CD14-positive monocyte (primary cell): ENCODE measurements at regions not wholly inside any gene's neighbourhood (a gene's known extent, or its start where the extent isn't known, plus 50 kb on each side); places are given as distances from the start of the nearest gene placed in this dataset.

Experiments
- DNase-seq, 3 donors: peaks; one replicate each; pipeline ENCODE4 v3.0.0-alpha.2; 2011 to 2022
- H2AFZ ChIP-seq: 2 replicates; pipeline ENCODE4 v1.6.0; 2012; ENCODE audit warnings: mild to moderate bottlenecking, low read depth, low read length, inconsistent platforms; ENCODE audit not compliant: insufficient read depth, poor library complexity, severe bottlenecking
- H3K27ac ChIP-seq, 2 donors: 1 replicate in 1 of 2; 2 replicates in 1 of 2; pipeline ENCODE4 v1.5.1; 2012 to 2013; ENCODE audit warnings: low read length in 2 of 2, control low read depth in 1 of 2, inconsistent platforms in 1 of 2, low read depth in 1 of 2, mild to moderate bottlenecking in 1 of 2
- H3K27me3 ChIP-seq, 2 donors: one replicate each; pipeline versions ENCODE4 v1.6.0 to v1.6.1; 2011 to 2013; ENCODE audit warnings: low read length in 2 of 2; ENCODE audit not compliant: control insufficient read depth in 2 of 2, insufficient read depth in 2 of 2
- H3K36me3 ChIP-seq, 2 donors: replicated peaks in 1 of 2; 1 replicate in 1 of 2; 2 replicates in 1 of 2; pipeline versions ENCODE4 v1.5.1 to v1.6.1; 2012 to 2013; ENCODE audit warnings: low read length in 2 of 2, control low read depth in 1 of 2, inconsistent platforms in 1 of 2, mild to moderate bottlenecking in 1 of 2; ENCODE audit not compliant: insufficient read depth in 2 of 2, control insufficient read depth in 1 of 2
- H3K4me1 ChIP-seq, 2 donors: 1 replicate in 1 of 2; 2 replicates in 1 of 2; pipeline versions ENCODE4 v1.5.1 to v1.6.1; 2012 to 2013; ENCODE audit warnings: low read length in 2 of 2, control low read depth in 1 of 2, inconsistent platforms in 1 of 2, mild to moderate bottlenecking in 1 of 2, moderate library complexity in 1 of 2; ENCODE audit not compliant: insufficient read depth in 2 of 2, control insufficient read depth in 1 of 2
- H3K4me2 ChIP-seq: replicated peaks from 2 replicates; pipeline ENCODE3; 2012; ENCODE audit warnings: low read length, moderate library complexity, mild to moderate bottlenecking; ENCODE audit not compliant: poor library complexity, severe bottlenecking; ENCODE audit errors: extremely low read depth
- H3K4me3 ChIP-seq, 3 experiments: fragments of 200-600 bp in 1 of 3; sonication (generic) in 1 of 3; replicated peaks in 1 of 3; 1 replicate in 2 of 3; 2 replicates in 1 of 3; pipeline ENCODE4 v1.5.1; 2011 to 2013; ENCODE audit warnings: low read length in 3 of 3, mild to moderate bottlenecking in 3 of 3, control low read depth in 2 of 3, low read depth in 2 of 3, inconsistent platforms in 1 of 3, moderate library complexity in 1 of 3
- H3K79me2 ChIP-seq: 2 replicates; pipeline ENCODE4 v1.6.0; 2012; ENCODE audit warnings: mild to moderate bottlenecking, control low read depth, inconsistent platforms, low read length, moderate library complexity; ENCODE audit not compliant: insufficient read depth
- H3K9ac ChIP-seq: 2 replicates; pipeline ENCODE4 v1.6.0; 2017; ENCODE audit warnings: low read length, mild to moderate bottlenecking; ENCODE audit not compliant: insufficient read depth, poor library complexity, severe bottlenecking
- H3K9me3 ChIP-seq, 2 donors: replicated peaks in 1 of 2; 1 replicate in 1 of 2; 2 replicates in 1 of 2; pipeline versions ENCODE4 v1.5.1 to v1.6.1; 2012 to 2013; ENCODE audit warnings: low read length in 2 of 2, control low read depth in 1 of 2; ENCODE audit not compliant: control insufficient read depth in 1 of 2, insufficient read depth in 1 of 2
- H4K20me1 ChIP-seq: 2 replicates; pipeline ENCODE4 v1.6.0; 2012; ENCODE audit warnings: mild to moderate bottlenecking, low read length, control low read depth, moderate library complexity; ENCODE audit not compliant: insufficient read depth
- H3K27ac Mint-ChIP-seq, 7 donors: one replicate each; pipeline ENCODE4 v1.8.0; 2020; ENCODE audit warnings: mild to moderate bottlenecking in 7 of 7, mixed read lengths in 7 of 7, moderate library complexity in 6 of 7, inconsistent platforms in 2 of 7
- H3K27me3 Mint-ChIP-seq, 3 donors: one replicate each; pipeline ENCODE4 v1.8.0; 2021 to 2022; ENCODE audit warnings: low read depth in 3 of 3, mild to moderate bottlenecking in 3 of 3, mixed read lengths in 3 of 3, moderate library complexity in 3 of 3, inconsistent platforms in 1 of 3
- H3K36me3 Mint-ChIP-seq, 2 donors: one replicate each; pipeline ENCODE4 v1.8.0; 2020; ENCODE audit warnings: mixed read lengths in 2 of 2, inconsistent platforms in 1 of 2, mild to moderate bottlenecking in 1 of 2
- H3K4me1 Mint-ChIP-seq: one replicate; pipeline ENCODE4 v1.8.0; 2020; ENCODE audit warnings: mild to moderate bottlenecking, mixed read lengths
- H3K4me3 Mint-ChIP-seq, 2 donors: one replicate each; pipeline ENCODE4 v1.8.0; 2020; ENCODE audit warnings: mild to moderate bottlenecking in 2 of 2, mixed read lengths in 2 of 2, moderate library complexity in 1 of 2
- H3K9me3 Mint-ChIP-seq, 7 donors: one replicate each; pipeline ENCODE4 v1.8.0; 2020 to 2022; ENCODE audit warnings: mixed read lengths in 7 of 7, mild to moderate bottlenecking in 6 of 7, moderate library complexity in 6 of 7, inconsistent platforms in 2 of 7
- WGBS: methylation state at CpG from one replicate; pipeline ENCODE4 v1.1.5; 2013; ENCODE audit warnings: missing lambda C conversion rate; ENCODE audit not compliant: insufficient coverage; 5-methylcytosine and 5-hydroxymethylcytosine counted together
- intact Hi-C, 2 donors: fragments of 100-400 bp; cut with micrococcal nuclease; formaldehyde crosslinking; loops; one replicate each; pipeline versions ENCODE4 v1.15.0 to v1.15.1; 2023
- TF ChIP-seq, protein P1 (sequence below): fragments of 200-600 bp; IDR thresholded peaks from one replicate; pipeline ENCODE4 v1.8.0; 2022; ENCODE audit warnings: antibody characterized with exemption, mild to moderate bottlenecking

DNA sequence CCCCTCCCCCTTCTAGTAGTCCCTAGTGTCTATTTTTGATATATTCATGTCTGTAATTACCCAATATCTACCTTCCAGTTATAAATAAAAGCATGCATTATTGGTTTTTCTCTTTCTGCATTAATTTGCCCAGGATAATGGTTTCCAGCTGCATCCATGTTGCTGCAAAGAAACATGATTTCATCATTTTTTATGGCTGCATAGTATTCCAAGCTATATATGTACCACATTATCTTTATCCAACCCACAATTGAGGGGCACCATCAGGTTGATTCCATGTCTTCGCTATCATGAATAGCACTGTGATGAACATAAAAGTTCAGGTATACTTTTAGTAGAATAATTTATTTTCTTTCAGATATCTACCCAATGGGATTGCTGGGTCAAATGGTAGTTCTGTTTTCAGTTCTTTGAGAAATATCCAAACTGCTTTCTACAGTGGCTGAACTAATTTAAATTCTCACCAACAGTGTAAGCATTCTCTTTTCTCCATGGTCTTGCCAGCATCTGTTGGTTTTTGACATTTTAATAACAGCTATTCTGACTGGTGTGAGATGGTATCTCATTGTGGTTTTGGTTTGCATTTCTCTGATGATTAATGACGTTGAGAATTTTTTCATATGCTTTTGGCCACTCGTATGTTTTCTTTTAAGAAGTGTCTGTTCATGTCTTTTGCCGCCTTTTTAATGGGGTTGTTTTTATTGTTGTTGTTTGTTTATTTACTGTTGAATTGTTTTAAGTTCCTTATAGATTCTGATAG lies 746.1 kb upstream of the MEF2C start:
- no peaks in the 10 kb centered on the region for H3K9me3 ChIP-seq
- no peak overlapping the region for H3K4me3 ChIP-seq
- no peak overlapping the region for H3K27ac ChIP-seq
- intact Hi-C loops, result no loop called here
- no peak overlapping the region for H3K4me2 ChIP-seq
- H3K9ac ChIP-seq, result no peak overlapping the region
- Mint-ChIP-seq H3K4me3 (no peak overlapping the region), H3K9me3 (peaks cover 0 to 15% (median 9%) of the 10 kb centered on the region in 7 donors), H3K27me3 (peaks cover 0 to 1% (median 0%) of the 10 kb centered on the region in 3 donors), H3K4me1 (no peaks in the 10 kb centered on the region), H3K27ac (no peak overlapping the region), H3K36me3 (no peaks in the 10 kb centered on the region)
- no peaks in the 10 kb centered on the region for H4K20me1 ChIP-seq
- no peak for DNase-seq
- H2AFZ ChIP-seq, result no peak overlapping the region
- 0% methylated on average over 1 of the region's 4 CpGs for WGBS
- no peaks in the 10 kb centered on the region for H3K79me2 ChIP-seq
- TF ChIP-seq, protein P1, sequence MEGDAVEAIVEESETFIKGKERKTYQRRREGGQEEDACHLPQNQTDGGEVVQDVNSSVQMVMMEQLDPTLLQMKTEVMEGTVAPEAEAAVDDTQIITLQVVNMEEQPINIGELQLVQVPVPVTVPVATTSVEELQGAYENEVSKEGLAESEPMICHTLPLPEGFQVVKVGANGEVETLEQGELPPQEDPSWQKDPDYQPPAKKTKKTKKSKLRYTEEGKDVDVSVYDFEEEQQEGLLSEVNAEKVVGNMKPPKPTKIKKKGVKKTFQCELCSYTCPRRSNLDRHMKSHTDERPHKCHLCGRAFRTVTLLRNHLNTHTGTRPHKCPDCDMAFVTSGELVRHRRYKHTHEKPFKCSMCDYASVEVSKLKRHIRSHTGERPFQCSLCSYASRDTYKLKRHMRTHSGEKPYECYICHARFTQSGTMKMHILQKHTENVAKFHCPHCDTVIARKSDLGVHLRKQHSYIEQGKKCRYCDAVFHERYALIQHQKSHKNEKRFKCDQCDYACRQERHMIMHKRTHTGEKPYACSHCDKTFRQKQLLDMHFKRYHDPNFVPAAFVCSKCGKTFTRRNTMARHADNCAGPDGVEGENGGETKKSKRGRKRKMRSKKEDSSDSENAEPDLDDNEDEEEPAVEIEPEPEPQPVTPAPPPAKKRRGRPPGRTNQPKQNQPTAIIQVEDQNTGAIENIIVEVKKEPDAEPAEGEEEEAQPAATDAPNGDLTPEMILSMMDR, result no peak
- H3K4me1 ChIP-seq, result no peaks in the 10 kb centered on the region
- H3K27me3 ChIP-seq, result no peaks in the 10 kb centered on the region
- no peaks in the 10 kb centered on the region for H3K36me3 ChIP-seq

DNA sequence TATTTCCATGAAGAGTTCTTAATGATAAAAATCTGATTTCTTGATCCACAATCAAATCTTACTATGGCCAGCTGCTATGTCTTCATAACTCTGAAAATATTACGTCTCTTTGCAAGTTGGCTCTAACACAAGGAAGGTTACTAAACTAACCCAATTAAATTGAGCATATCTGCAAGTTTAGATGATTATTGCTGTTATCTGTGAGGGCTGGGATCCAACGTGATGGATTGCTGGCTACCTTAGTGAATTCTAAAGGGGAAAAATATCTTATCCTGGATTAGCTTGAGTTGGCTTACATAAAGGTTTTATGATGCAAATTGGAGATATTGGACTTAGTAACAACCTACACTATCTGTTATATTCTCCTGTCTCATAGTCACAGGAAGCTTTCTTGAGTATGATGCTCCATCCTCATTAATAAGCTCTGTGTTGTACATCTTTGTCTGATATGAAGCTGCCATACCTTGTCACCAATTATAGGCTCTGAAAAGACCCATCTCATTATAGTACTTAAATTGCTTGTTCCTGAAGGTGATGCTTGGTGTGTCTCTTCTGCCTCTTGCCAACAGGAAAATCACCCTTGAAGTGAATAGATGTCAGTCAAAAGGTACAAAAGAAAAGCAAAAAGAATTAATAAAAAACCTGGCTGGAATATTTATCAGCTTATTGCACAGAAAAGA lies 733.0 kb upstream of the MEF2C start:
- Histone ChIP-seq H2AFZ (no peak overlapping the region), H3K4me3 (no peak overlapping the region), H3K27ac (no peak overlapping the region), H4K20me1 (no peaks in the 10 kb centered on the region), H3K4me2 (no peak overlapping the region), H3K4me1 (no peaks in the 10 kb centered on the region), H3K27me3 (no peaks in the 10 kb centered on the region), H3K9ac (no peak overlapping the region), H3K36me3 (no peaks in the 10 kb centered on the region), H3K79me2 (no peaks in the 10 kb centered on the region), H3K9me3 (no peaks in the 10 kb centered on the region)
- intact Hi-C loops, result no loop called here
- Mint-ChIP-seq H3K36me3 (no peaks in the 10 kb centered on the region), H3K9me3 (peaks cover 2 to 16% (median 9%) of the 10 kb centered on the region in 7 donors), H3K27ac (no peak overlapping the region), H3K27me3 (no peaks in the 10 kb centered on the region), H3K4me1 (no peaks in the 10 kb centered on the region), H3K4me3 (no peak overlapping the region)
- no peak for DNase-seq
- TF ChIP-seq, protein P1, result no peak
- WGBS, result no CpG with 5 or more reads among the region's 2 CpGs
